B cell (primary cell): ENCODE measurements at regions not wholly inside any gene's neighbourhood (a gene's known extent, or its start where the extent isn't known, plus 50 kb on each side); places are given as distances from the start of the nearest gene placed in this dataset.

Experiments
- ATAC-seq: fragments of 200-7000 bp; cut with Tn5 transposase; one replicate; pipeline ENCODE4 v1.10.0; 2021; ENCODE audit warnings: low read depth, mild to moderate bottlenecking, moderate number of reproducible peaks, moderate library complexity
- CTCF ChIA-PET: fragments of 350-600 bp; sonication (Branson Sonifier 250); formaldehyde crosslinking; loops from one replicate; lab custom pipeline; 2021; ENCODE audit warnings: antibody characterized with exemption, inconsistent platforms; lab: Charles Lee
- POLR2A ChIA-PET: fragments of 350-600 bp; sonication (Branson Sonifier 250); formaldehyde crosslinking; loops from one replicate; lab custom pipeline; 2021; ENCODE audit warnings: antibody characterized with exemption; lab: Charles Lee
- DNase-seq: peaks from one replicate; pipeline ENCODE4 v3.0.0; 2013
- H2AFZ ChIP-seq: 2 replicates; pipeline ENCODE4 v1.6.1; 2012; ENCODE audit warnings: mild to moderate bottlenecking, low read depth, low read length; ENCODE audit not compliant: insufficient read depth, poor library complexity, severe bottlenecking
- H3K27ac ChIP-seq, 2 donors: 1 replicate in 1 of 2; 2 replicates in 1 of 2; pipeline ENCODE4 v1.5.1; 2012 to 2013; ENCODE audit warnings: low read length in 2 of 2, mild to moderate bottlenecking in 2 of 2, moderate library complexity in 1 of 2
- H3K27me3 ChIP-seq, 4 experiments: fragments of 200-600 bp in 1 of 4; sonication (generic) in 1 of 4; replicated peaks in 1 of 4; 1 replicate in 2 of 4; 2 replicates in 2 of 4; pipeline versions ENCODE4 v1.6.1 to v1.7.0; 2013 to 2016; ENCODE audit warnings: low read length in 3 of 4, mild to moderate bottlenecking in 2 of 4, mixed read lengths in 1 of 4, moderate library complexity in 1 of 4; ENCODE audit not compliant: insufficient read depth in 4 of 4, control insufficient read depth in 3 of 4; ENCODE audit errors: control extremely low read depth in 1 of 4
- H3K36me3 ChIP-seq, 2 experiments: replicated peaks in 1 of 2; 1 replicate in 1 of 2; 2 replicates in 1 of 2; pipeline versions ENCODE4 v1.6.1 to v1.7.1; 2013; ENCODE audit warnings: low read length in 1 of 2; ENCODE audit not compliant: insufficient read depth in 2 of 2, control insufficient read depth in 1 of 2; ENCODE audit errors: control extremely low read depth in 1 of 2, extremely low read depth in 1 of 2
- H3K4me1 ChIP-seq, 2 donors: fragments of 200-600 bp in 1 of 2; sonication (generic) in 1 of 2; 1 replicate in 1 of 2; 2 replicates in 1 of 2; pipeline versions ENCODE4 v1.5.1 to v1.6.1; 2013 to 2017; ENCODE audit warnings: low read length in 2 of 2; ENCODE audit not compliant: control insufficient read depth in 2 of 2, insufficient read depth in 2 of 2
- H3K4me2 ChIP-seq: replicated peaks from 2 replicates; pipeline ENCODE3; 2012; ENCODE audit warnings: mild to moderate bottlenecking, low read depth, low read length; ENCODE audit not compliant: poor library complexity, severe bottlenecking
- H3K4me3 ChIP-seq, 5 experiments: fragments of 200-600 bp in 1 of 5; sonication (generic) in 1 of 5; 1 replicate in 3 of 5; 2 replicates in 2 of 5; pipeline versions ENCODE4 v1.5.1 to v1.7.0; 2011 to 2016; ENCODE audit warnings: low read length in 4 of 5, mild to moderate bottlenecking in 4 of 5, low read depth in 2 of 5, control low read depth in 1 of 5, moderate library complexity in 1 of 5; ENCODE audit not compliant: insufficient read depth in 1 of 5; ENCODE audit errors: control extremely low read depth in 1 of 5, extremely low read depth in 1 of 5
- H3K79me2 ChIP-seq: fragments of 200-600 bp; sonication (generic); one replicate; pipeline ENCODE4 v1.6.0; 2016; ENCODE audit warnings: low read length; ENCODE audit not compliant: control insufficient read depth, insufficient read depth
- H3K9ac ChIP-seq: fragments of 200-600 bp; sonication (generic); 2 replicates; pipeline ENCODE4 v1.6.1; 2017; ENCODE audit warnings: mild to moderate bottlenecking, low read length, moderate library complexity
- H3K9me3 ChIP-seq, 3 donors: one replicate each; pipeline versions ENCODE4 v1.6.1 to v1.7.1; 2013; ENCODE audit warnings: low read length in 2 of 3; ENCODE audit not compliant: control insufficient read depth in 2 of 3, insufficient read depth in 1 of 3; ENCODE audit errors: control extremely low read depth in 1 of 3
- H4K20me1 ChIP-seq: 2 replicates; pipeline ENCODE4 v1.6.0; 2012; ENCODE audit warnings: mild to moderate bottlenecking, low read length; ENCODE audit not compliant: insufficient read depth, control insufficient read depth, poor library complexity, severe bottlenecking
- H3K27ac Mint-ChIP-seq: one replicate; pipeline ENCODE4 v1.8.0; 2021; ENCODE audit warnings: mixed read lengths
- H3K27me3 Mint-ChIP-seq: one replicate; pipeline ENCODE4 v1.8.0; 2021; ENCODE audit warnings: mixed read lengths
- H3K4me1 Mint-ChIP-seq: one replicate; pipeline ENCODE4 v1.8.0; 2021; ENCODE audit warnings: mixed read lengths
- H3K4me3 Mint-ChIP-seq: one replicate; pipeline ENCODE4 v1.8.0; 2021; ENCODE audit warnings: mixed read lengths
- H3K9me3 Mint-ChIP-seq: one replicate; pipeline ENCODE4 v1.8.0; 2022; ENCODE audit warnings: mixed read lengths; ENCODE audit not compliant: insufficient read depth
- CTCF ChIP-seq: fragments of 200-600 bp; IDR thresholded peaks from one replicate; pipeline ENCODE4 v1.8.0; 2022; ENCODE audit warnings: antibody characterized with exemption, mild to moderate bottlenecking
- EZH2 ChIP-seq: IDR thresholded peaks from 2 replicates; pipeline ENCODE4 v1.6.1; 2012; ENCODE audit warnings: borderline replicate concordance, low read depth, mild to moderate bottlenecking, moderate library complexity, low read length; ENCODE audit not compliant: insufficient read depth, poor library complexity, severe bottlenecking
- WGBS: methylation state at CpG from one replicate; pipeline ENCODE4 v1.1.5; 2013; ENCODE audit warnings: missing lambda C conversion rate; ENCODE audit not compliant: insufficient coverage; 5-methylcytosine and 5-hydroxymethylcytosine counted together
- intact Hi-C: fragments of 100-400 bp; cut with micrococcal nuclease; formaldehyde crosslinking; loops from one replicate; pipeline ENCODE4 v1.10.0; 2022

- intact Hi-C loops: no loop called here
Measured at GRCh38 chr2:67896476-67896875, 166.3 kb downstream of the C1D start.

GRCh38 chr2:67898595-67898994 lies 164.2 kb downstream of the C1D start:
- Histone ChIP-seq H3K4me2 (no peak overlapping the region), H2AFZ (no peak overlapping the region), H3K79me2 (no peaks in the 10 kb centered on the region), H3K9ac (no peak overlapping the region), H3K27me3 (peaks cover 0 to 2% (median 0%) of the 10 kb centered on the region in 4 experiments), H3K27ac (no peak overlapping the region), H3K9me3 (no peaks in the 10 kb centered on the region), H3K4me1 (no peaks in the 10 kb centered on the region), H4K20me1 (no peaks in the 10 kb centered on the region), H3K36me3 (no peaks in the 10 kb centered on the region), H3K4me3 (no peak overlapping the region)
- ChIA-PET POLR2A (no interaction called here), CTCF (no interaction called here)
- no peak for TF ChIP-seq EZH2
- no peak for TF ChIP-seq CTCF
- Mint-ChIP-seq H3K4me1 (no peaks in the 10 kb centered on the region), H3K27me3 (peaks cover 19% of the 10 kb centered on the region), H3K27ac (no peak overlapping the region), H3K4me3 (no peak overlapping the region), H3K9me3 (no peaks in the 10 kb centered on the region)
- ATAC-seq (no peak), DNase-seq (no peak)
- WGBS: 91% methylated on average over 4 of the region's 4 CpGs
- intact Hi-C loops: no loop called here

More at GRCh38 chr2:67896476-67896875, 166.3 kb downstream of the C1D start:
- no peaks in the 10 kb centered on the region for H4K20me1 ChIP-seq
- H3K4me2 ChIP-seq: no peak overlapping the region
- H3K27ac ChIP-seq: no peak overlapping the region
- H3K4me1 Mint-ChIP-seq: no peaks in the 10 kb centered on the region
- POLR2A ChIA-PET: no interaction called here
- no peaks in the 10 kb centered on the region for H3K9me3 ChIP-seq
- ATAC-seq: no peak
- no peaks in the 10 kb centered on the region for H3K9me3 Mint-ChIP-seq
- peaks cover 0 to 2% (median 0%) of the 10 kb centered on the region in 4 experiments for H3K27me3 ChIP-seq
- DNase-seq: no peak
- no peak overlapping the region for H3K4me3 ChIP-seq
- no peak for TF ChIP-seq EZH2
- TF ChIP-seq CTCF: no peak
- no peak overlapping the region for H2AFZ ChIP-seq
- no peaks in the 10 kb centered on the region for H3K4me1 ChIP-seq
- H3K79me2 ChIP-seq: no peaks in the 10 kb centered on the region
- no peaks in the 10 kb centered on the region for H3K36me3 ChIP-seq
- H3K4me3 Mint-ChIP-seq: no peak overlapping the region
- CTCF ChIA-PET: no interaction called here
- no peak overlapping the region for H3K27ac Mint-ChIP-seq
- peaks cover 19% of the 10 kb centered on the region for H3K27me3 Mint-ChIP-seq
- no peak overlapping the region for H3K9ac ChIP-seq
- WGBS: no CpG with 5 or more reads among the region's 2 CpGs
